ENCODE measurements at regions not wholly inside any gene's neighbourhood (a gene's known extent, or its start where the extent isn't known, plus 50 kb on each side); places are given as distances from the start of the nearest gene placed in this dataset.

- no peaks in the 10 kb centered on the region for H4K20me1 ChIP-seq (ENCODE audit: insufficient read depth, low read length)
- FAIRE-seq (no peak), ATAC-seq (no peak), DNase-seq (ENCODE audit: low spot score) (no peak)
- ChIA-PET CTCF (ENCODE audit: low intra/inter-chr PET ratio, low total read pairs) (no interaction called here), POLR2A (no interaction called here)
- no peak overlapping the region for H3K4me3 ChIP-seq (replicated peaks in 1 of 3; ENCODE audit: insufficient read depth in 1 of 3, low read depth in 2 of 3, low read length in 3 of 3)
- no peaks in the 10 kb centered on the region for H3K79me2 ChIP-seq (ENCODE audit: insufficient read depth, low read length)
- TF ChIP-seq ZNF143 (CRISPR knock-in tag; IDR thresholded peaks at IDR 0.05), result peak; percentile 68
- 0 out of 2 replicates have a peak, but pooled peaks have one; percentile 44 for TF ChIP-seq THAP11 (CRISPR knock-in tag; IDR thresholded peaks at IDR 0.05)
- no peak for TF ChIP-seq ZNF704 (CRISPR knock-in tag; IDR thresholded peaks at IDR 0.05; ENCODE audit: borderline replicate concordance)
- no peak for TF ChIP-seq STAT5B (CRISPR knock-in tag; IDR thresholded peaks at IDR 0.05)
- TF ChIP-seq ZSCAN31 (CRISPR knock-in tag; IDR thresholded peaks at IDR 0.05; ENCODE audit: low read depth), result no peak
- no peak overlapping the region for H3K4me2 ChIP-seq (ENCODE audit: low read depth, low read length)
- H3K36me3 ChIP-seq (replicated peaks in 1 of 2; ENCODE audit: control insufficient read depth in 1 of 2, insufficient read depth in 2 of 2, low read length in 2 of 2), result no peaks in the 10 kb centered on the region
- H3K27ac ChIP-seq (ENCODE audit: extremely low read length, insufficient read depth, low read length), result no peak overlapping the region
- in situ Hi-C loops (cut with HindIII; ENCODE audit: extremely low pct_ligation_motif_present, low pct_unique_long_range_greater_than_20kb), result no loop called here
- H3K27me3 ChIP-seq (ENCODE audit: control insufficient read depth in 1 of 2, insufficient read depth in 2 of 2, low read length in 2 of 2), result peaks cover 5 to 8% of the 10 kb centered on the region in 2 experiments; a peak in 2 of 5 replicates
- H3K9ac ChIP-seq (ENCODE audit: insufficient read depth, low read depth, low read length), result no peak overlapping the region
- H3K9me3 ChIP-seq (ENCODE audit: low read length), result no peaks in the 10 kb centered on the region
- 13% methylated on average over 3 of the region's 3 CpGs for WGBS (ENCODE audit: low lambda C conversion rate)
- intact Hi-C loops (cut with micrococcal nuclease; ENCODE audit: unreplicated experiment), result no loop called here
- H2AFZ ChIP-seq (ENCODE audit: low read length), result no peak overlapping the region
- no peaks in the 10 kb centered on the region for H3K4me1 ChIP-seq (ENCODE audit: insufficient read depth, low read length)
- no TSS peak for BruUV-seq (replicated peaks)
These were observed 63.0 kb upstream of the ALX4 start for GRCh38 chr11:44372989-44373388.

- BruUV-seq (replicated peaks), result no TSS peak
- no peak overlapping the region for H3K9ac ChIP-seq (ENCODE audit: insufficient read depth, low read depth, low read length)
- no peaks in the 10 kb centered on the region for H3K4me1 ChIP-seq (ENCODE audit: insufficient read depth, low read length)
- H3K27me3 ChIP-seq (ENCODE audit: control insufficient read depth in 1 of 2, insufficient read depth in 2 of 2, low read length in 2 of 2), result peaks cover 5 to 8% of the 10 kb centered on the region in 2 experiments; a peak in 2 of 5 replicates
- no peaks in the 10 kb centered on the region for H3K79me2 ChIP-seq (ENCODE audit: insufficient read depth, low read length)
- no peak for DNase-seq (ENCODE audit: low spot score)
- intact Hi-C loops (cut with micrococcal nuclease; ENCODE audit: unreplicated experiment) (no loop called here), in situ Hi-C loops (cut with HindIII; ENCODE audit: extremely low pct_ligation_motif_present, low pct_unique_long_range_greater_than_20kb) (no loop called here)
- H3K27ac ChIP-seq (ENCODE audit: extremely low read length, insufficient read depth, low read length), result no peak overlapping the region
- no peak overlapping the region for H2AFZ ChIP-seq (ENCODE audit: low read length)
- TF ChIP-seq FOXP1 (IDR thresholded peaks at IDR 0.05) (no peak), FOXP1 (CRISPR knock-in tag; IDR thresholded peaks at IDR 0.05) (no peak), FOXO4 (CRISPR knock-in tag; conservative IDR thresholded peaks at IDR 0.05) (no peak), JUND (CRISPR knock-in tag; IDR thresholded peaks at IDR 0.05) (no peak)
- no peak for FAIRE-seq
- no peaks in the 10 kb centered on the region for H4K20me1 ChIP-seq (ENCODE audit: insufficient read depth, low read length)
- no peak for ATAC-seq
- POLR2A ChIA-PET, result no interaction called here
- H3K36me3 ChIP-seq (replicated peaks in 1 of 2; ENCODE audit: control insufficient read depth in 1 of 2, insufficient read depth in 2 of 2, low read length in 2 of 2), result no peaks in the 10 kb centered on the region
- CTCF ChIA-PET (ENCODE audit: low intra/inter-chr PET ratio, low total read pairs), result no interaction called here
- no peak overlapping the region for H3K4me3 ChIP-seq (replicated peaks in 1 of 3; ENCODE audit: insufficient read depth in 1 of 3, low read depth in 2 of 3, low read length in 3 of 3)
- no peaks in the 10 kb centered on the region for H3K9me3 ChIP-seq (ENCODE audit: low read length)
- no peak overlapping the region for H3K4me2 ChIP-seq (ENCODE audit: low read depth, low read length)
These were observed 64.1 kb upstream of the ALX4 start for GRCh38 chr11:44374001-44374400.
